ENCODE measurements at regions not wholly inside any gene's neighbourhood (a gene's known extent, or its start where the extent isn't known, plus 50 kb on each side); places are given as distances from the start of the nearest gene placed in this dataset.

DNA sequence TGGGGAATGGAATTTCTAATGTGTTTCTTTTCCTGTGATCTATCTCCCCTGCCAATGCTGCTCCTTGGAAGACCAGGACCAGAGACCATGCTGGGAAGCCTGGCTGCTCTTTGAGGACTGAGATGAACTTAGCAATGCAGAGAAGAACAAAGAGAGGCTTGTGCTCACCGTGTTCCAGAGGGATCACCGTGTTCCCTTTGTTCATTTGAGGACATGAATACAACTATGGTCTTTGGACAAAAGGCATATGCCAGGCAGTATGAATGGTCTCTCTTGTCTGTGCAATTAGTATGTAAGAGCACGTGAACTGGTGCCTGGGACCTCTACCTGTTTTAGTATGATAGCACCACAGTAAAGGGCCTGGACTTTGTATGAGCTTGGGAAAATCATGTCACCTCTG, 139.9 kb downstream of the TDRD15 start:
- Histone ChIP-seq H3K27ac (no peak overlapping the region), H3K4me1 (no peaks in the 10 kb centered on the region), H3K4me3 (no peak overlapping the region), H3K9me3 (no peaks in the 10 kb centered on the region), H3K4me2 (no peak overlapping the region)
- no peak for FAIRE-seq
- TF ChIP-seq, protein P1, sequence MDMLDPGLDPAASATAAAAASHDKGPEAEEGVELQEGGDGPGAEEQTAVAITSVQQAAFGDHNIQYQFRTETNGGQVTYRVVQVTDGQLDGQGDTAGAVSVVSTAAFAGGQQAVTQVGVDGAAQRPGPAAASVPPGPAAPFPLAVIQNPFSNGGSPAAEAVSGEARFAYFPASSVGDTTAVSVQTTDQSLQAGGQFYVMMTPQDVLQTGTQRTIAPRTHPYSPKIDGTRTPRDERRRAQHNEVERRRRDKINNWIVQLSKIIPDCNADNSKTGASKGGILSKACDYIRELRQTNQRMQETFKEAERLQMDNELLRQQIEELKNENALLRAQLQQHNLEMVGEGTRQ (IDR thresholded peaks at IDR 0.05), result no peak
- TF ChIP-seq TP53 (CRISPR knock-in tag; IDR thresholded peaks at IDR 0.05) (no peak), NPAS2 (CRISPR knock-in tag; IDR thresholded peaks at IDR 0.05; ENCODE audit: borderline replicate concordance) (no peak), ESRRA (IDR thresholded peaks at IDR 0.05; ENCODE audit: borderline replicate concordance, low read length) (no peak), KDM1A (IDR thresholded peaks at IDR 0.05; ENCODE audit: low read depth) (no peak), EHF (CRISPR knock-in tag; IDR thresholded peaks at IDR 0.05) (no peak), EHMT2 (IDR thresholded peaks at IDR 0.05; ENCODE audit: low read depth) (no peak), HOXA7 (CRISPR knock-in tag; IDR thresholded peaks at IDR 0.05) (no peak), FOSB (CRISPR knock-in tag; IDR thresholded peaks at IDR 0.05) (no peak), KDM5A (IDR thresholded peaks at IDR 0.05) (no peak), RARB (CRISPR knock-in tag; IDR thresholded peaks at IDR 0.05) (no peak), FOXS1 (CRISPR knock-in tag; IDR thresholded peaks at IDR 0.05) (no peak), ZC3H11A (IDR thresholded peaks at IDR 0.05) (no peak)
- TF ChIP-seq, protein P2, sequence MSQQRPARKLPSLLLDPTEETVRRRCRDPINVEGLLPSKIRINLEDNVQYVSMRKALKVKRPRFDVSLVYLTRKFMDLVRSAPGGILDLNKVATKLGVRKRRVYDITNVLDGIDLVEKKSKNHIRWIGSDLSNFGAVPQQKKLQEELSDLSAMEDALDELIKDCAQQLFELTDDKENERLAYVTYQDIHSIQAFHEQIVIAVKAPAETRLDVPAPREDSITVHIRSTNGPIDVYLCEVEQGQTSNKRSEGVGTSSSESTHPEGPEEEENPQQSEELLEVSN (IDR thresholded peaks at IDR 0.05; ENCODE audit: borderline replicate concordance, low read depth), result no peak
- TF ChIP-seq, protein P3, sequence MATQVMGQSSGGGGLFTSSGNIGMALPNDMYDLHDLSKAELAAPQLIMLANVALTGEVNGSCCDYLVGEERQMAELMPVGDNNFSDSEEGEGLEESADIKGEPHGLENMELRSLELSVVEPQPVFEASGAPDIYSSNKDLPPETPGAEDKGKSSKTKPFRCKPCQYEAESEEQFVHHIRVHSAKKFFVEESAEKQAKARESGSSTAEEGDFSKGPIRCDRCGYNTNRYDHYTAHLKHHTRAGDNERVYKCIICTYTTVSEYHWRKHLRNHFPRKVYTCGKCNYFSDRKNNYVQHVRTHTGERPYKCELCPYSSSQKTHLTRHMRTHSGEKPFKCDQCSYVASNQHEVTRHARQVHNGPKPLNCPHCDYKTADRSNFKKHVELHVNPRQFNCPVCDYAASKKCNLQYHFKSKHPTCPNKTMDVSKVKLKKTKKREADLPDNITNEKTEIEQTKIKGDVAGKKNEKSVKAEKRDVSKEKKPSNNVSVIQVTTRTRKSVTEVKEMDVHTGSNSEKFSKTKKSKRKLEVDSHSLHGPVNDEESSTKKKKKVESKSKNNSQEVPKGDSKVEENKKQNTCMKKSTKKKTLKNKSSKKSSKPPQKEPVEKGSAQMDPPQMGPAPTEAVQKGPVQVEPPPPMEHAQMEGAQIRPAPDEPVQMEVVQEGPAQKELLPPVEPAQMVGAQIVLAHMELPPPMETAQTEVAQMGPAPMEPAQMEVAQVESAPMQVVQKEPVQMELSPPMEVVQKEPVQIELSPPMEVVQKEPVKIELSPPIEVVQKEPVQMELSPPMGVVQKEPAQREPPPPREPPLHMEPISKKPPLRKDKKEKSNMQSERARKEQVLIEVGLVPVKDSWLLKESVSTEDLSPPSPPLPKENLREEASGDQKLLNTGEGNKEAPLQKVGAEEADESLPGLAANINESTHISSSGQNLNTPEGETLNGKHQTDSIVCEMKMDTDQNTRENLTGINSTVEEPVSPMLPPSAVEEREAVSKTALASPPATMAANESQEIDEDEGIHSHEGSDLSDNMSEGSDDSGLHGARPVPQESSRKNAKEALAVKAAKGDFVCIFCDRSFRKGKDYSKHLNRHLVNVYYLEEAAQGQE (IDR thresholded peaks at IDR 0.05), result no peak
- 0% methylated on average over 3 of the region's 3 CpGs for WGBS (ENCODE audit: missing lambda C conversion rate)
- DNase-seq (ENCODE audit: low read depth in 1 of 2, low spot score in 1 of 2), result no peak
- CTCF ChIA-PET, result no interaction called here
- POLR2A ChIA-PET, result no interaction called here
- ATAC-seq, result no peak

DNA sequence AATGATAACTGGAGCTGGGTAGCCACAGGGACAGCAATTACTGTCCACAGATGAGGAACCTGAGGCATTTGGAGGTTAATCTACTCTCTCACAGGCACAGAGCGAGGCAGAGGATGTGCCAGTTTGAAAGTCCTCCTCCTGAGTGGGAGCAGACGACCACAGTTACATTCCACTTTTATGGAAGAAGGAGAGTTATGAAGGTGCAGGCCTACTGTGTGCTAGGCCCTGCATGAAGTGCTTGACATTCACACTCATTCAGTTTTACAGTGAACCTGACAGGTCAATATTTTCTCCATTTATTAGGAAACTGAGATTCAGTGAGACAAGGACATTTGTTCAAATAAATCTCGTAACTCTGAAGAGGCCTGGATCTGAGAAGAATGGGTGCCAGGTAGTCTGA, 142.0 kb downstream of the TDRD15 start:
- WGBS (ENCODE audit: missing lambda C conversion rate), result 33% methylated on average over 3 of the region's 3 CpGs
- Histone ChIP-seq H3K4me3 (no peak overlapping the region), H3K4me1 (no peaks in the 10 kb centered on the region), H3K27ac (no peak overlapping the region), H3K9me3 (no peaks in the 10 kb centered on the region), H3K4me2 (no peak overlapping the region)
- TF ChIP-seq NFE2L2 (conservative IDR thresholded peaks at IDR 0.05; ENCODE audit: low read length) (no peak), RCOR1 (IDR thresholded peaks at IDR 0.05; ENCODE audit: low read depth, low read length) (no peak), JUNB (IDR thresholded peaks at IDR 0.05) (no peak), HEYL (CRISPR knock-in tag; IDR thresholded peaks at IDR 0.05) (no peak), MAZ (IDR thresholded peaks at IDR 0.05; ENCODE audit: borderline replicate concordance, low read depth, low read length) (no peak)
- TF ChIP-seq, protein P4, sequence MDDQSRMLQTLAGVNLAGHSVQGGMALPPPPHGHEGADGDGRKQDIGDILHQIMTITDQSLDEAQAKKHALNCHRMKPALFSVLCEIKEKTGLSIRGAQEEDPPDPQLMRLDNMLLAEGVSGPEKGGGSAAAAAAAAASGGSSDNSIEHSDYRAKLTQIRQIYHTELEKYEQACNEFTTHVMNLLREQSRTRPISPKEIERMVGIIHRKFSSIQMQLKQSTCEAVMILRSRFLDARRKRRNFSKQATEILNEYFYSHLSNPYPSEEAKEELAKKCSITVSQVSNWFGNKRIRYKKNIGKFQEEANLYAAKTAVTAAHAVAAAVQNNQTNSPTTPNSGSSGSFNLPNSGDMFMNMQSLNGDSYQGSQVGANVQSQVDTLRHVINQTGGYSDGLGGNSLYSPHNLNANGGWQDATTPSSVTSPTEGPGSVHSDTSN (IDR thresholded peaks at IDR 0.05), result no peak
- no peak for FAIRE-seq
- DNase-seq (ENCODE audit: low read depth in 1 of 2, low spot score in 1 of 2), result no peak
- CTCF ChIA-PET, result no interaction called here
- ATAC-seq, result no peak
- POLR2A ChIA-PET, result no interaction called here
